LNCaP clone FGC (cell line): ENCODE measurements at regions not wholly inside any gene's neighbourhood (a gene's known extent, or its start where the extent isn't known, plus 50 kb on each side); places are given as distances from the start of the nearest gene placed in this dataset.
"Not testable (repeated sequence)": the region's sequence is repeated elsewhere in the genome, so short reads cannot be mapped to it uniquely, and the experiment has no call there.

ENCODE experiments used
- DNase-seq: peaks from one replicate; pipeline ENCODE4 v3.0.0-alpha.2; 2011; ENCODE audit warnings: low read depth
- H3K4me3 ChIP-seq: 2 replicates; pipeline ENCODE4 v1.5.1; 2011; ENCODE audit warnings: mild to moderate bottlenecking, low read depth, low read length, control low read depth
- TF ChIP-seq, protein P1 (sequence below): IDR thresholded peaks from 2 replicates; pipeline ENCODE4 v1.5.1; 2012; ENCODE audit warnings: mild to moderate bottlenecking; ENCODE audit not compliant: control insufficient read depth, insufficient read depth; ENCODE audit errors: extremely low read depth

DNA sequence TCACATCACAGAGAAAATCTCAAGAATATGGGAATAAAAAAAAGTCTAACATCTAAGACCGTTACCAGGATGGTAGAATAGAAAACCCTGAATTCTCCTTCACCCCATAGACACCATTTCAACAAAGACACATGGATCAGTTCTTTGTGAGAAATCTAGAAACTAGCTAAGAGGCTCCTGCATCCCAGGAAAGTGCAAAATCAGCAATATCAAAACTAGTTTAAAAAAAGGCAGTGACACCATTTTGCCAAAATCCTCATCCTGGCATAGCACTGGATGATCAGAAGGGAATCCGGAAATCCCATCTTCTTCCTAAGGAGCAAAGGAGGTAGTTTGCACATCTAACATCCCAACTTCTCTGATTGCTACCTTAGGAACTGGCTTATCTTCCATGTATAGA, 88.9 kb upstream of the MAGEE2 start:
- TF ChIP-seq, protein P1, sequence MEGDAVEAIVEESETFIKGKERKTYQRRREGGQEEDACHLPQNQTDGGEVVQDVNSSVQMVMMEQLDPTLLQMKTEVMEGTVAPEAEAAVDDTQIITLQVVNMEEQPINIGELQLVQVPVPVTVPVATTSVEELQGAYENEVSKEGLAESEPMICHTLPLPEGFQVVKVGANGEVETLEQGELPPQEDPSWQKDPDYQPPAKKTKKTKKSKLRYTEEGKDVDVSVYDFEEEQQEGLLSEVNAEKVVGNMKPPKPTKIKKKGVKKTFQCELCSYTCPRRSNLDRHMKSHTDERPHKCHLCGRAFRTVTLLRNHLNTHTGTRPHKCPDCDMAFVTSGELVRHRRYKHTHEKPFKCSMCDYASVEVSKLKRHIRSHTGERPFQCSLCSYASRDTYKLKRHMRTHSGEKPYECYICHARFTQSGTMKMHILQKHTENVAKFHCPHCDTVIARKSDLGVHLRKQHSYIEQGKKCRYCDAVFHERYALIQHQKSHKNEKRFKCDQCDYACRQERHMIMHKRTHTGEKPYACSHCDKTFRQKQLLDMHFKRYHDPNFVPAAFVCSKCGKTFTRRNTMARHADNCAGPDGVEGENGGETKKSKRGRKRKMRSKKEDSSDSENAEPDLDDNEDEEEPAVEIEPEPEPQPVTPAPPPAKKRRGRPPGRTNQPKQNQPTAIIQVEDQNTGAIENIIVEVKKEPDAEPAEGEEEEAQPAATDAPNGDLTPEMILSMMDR = no peak
- DNase-seq = no peak
- H3K4me3 ChIP-seq = no peak overlapping the region

DNA sequence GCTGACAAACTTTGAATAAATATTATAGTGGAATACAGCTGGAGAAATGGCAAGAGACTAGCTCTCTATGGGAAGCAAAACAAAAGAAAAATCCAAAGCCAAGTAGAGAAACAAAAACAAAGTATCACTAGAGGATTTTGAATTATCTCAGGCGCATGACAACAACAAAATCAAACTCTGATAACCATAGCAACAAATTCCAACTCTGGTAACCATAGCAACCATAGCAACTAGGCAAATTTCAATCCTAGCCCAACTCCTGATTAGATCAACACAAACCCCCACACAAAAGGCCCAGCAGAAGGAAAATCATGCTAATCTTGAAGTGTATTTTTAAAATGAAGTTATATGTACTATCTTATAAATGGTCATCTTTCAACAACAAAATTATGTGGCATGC, 98.4 kb upstream of the MAGEE2 start:
- no peak for DNase-seq
- no peak overlapping the region for H3K4me3 ChIP-seq
- TF ChIP-seq, protein P1 = no peak

DNA sequence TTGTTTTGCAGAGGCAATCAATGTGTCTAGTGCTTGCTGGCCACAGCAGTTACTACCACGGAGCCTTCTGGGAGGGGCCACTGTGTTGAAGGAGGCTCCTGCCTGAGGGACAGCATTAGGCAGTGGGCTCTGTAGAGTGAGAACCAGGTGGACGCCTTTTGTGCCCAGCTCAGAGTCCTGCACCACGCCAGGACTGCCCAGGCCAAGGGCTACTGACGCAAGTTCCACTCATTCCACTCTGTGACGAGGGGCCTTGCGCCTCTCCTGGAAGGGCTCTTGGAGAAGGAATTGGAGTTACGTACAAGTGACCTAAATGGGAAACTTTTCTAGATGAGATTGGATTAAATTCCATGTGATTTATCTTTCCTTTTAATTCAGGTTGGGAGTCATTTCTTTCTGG, 102.8 kb upstream of the MAGEE2 start:
- TF ChIP-seq, protein P1 = no peak
- no peak for DNase-seq
- no peak overlapping the region for H3K4me3 ChIP-seq

DNA sequence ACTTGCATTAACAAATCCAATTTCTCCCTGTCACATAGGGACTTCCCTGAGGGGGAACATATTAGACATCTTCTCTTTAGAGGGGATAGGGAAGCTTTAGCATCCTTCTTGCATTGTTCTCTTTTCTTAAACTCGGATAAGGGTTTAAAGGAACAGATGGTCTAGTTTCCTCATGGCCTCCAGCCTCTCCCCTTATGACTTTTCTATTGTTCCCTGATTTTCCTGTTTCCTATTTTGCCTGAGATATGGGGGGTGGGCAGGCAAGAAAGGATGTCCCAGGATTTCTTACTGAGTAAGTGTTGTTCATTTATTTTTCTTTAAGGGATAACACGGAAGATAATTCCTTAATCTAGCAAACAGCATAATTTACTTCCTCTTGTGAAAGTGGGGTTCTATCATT, 107.7 kb upstream of the MAGEE2 start:
- DNase-seq = no peak
- no peak overlapping the region for H3K4me3 ChIP-seq
- TF ChIP-seq, protein P1 = no peak

DNA sequence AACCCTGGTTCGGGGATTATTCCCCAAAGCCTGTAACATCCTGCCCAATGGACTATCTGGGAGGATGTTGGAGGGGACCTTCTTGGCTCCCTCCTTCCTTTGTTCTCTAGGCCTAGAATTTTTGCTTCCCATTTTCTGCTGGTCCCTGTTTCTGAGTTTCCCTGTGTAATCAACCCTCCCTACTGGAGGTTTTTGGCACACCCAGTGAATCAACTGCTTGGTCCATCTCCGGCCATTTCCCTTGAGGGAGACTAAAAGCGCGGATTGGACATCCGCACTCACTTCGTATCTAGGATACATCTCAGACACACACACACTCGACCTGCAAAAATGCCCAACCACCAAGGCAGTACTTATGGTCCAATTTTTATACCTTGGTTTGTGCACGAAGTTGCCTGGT, 108.2 kb upstream of the MAGEE2 start:
- no peak overlapping the region for H3K4me3 ChIP-seq
- DNase-seq = no peak
- TF ChIP-seq, protein P1 = no peak

DNA sequence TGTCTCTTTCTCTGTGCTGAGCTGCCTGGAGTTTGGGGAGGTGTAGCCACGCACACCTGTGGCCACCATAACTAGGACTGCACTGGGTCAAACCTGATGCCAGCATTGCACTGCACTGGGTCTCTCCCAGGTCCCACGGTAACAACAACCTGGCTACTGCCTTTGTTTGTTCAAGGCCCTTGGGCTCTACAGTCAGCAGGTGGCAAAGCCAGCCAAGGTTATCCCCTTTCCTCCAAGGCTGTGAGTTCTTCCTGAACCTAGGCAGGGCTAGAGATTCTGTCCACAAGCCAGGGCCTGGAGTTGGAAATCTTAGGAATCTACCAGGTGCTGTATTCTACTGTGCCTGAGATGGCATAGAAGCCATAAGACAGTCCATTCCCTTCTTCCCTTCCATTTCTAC, 126.7 kb upstream of the MAGEE2 start:
- no peak for DNase-seq
- H3K4me3 ChIP-seq = no peak overlapping the region
- TF ChIP-seq, protein P1 = no peak

DNA sequence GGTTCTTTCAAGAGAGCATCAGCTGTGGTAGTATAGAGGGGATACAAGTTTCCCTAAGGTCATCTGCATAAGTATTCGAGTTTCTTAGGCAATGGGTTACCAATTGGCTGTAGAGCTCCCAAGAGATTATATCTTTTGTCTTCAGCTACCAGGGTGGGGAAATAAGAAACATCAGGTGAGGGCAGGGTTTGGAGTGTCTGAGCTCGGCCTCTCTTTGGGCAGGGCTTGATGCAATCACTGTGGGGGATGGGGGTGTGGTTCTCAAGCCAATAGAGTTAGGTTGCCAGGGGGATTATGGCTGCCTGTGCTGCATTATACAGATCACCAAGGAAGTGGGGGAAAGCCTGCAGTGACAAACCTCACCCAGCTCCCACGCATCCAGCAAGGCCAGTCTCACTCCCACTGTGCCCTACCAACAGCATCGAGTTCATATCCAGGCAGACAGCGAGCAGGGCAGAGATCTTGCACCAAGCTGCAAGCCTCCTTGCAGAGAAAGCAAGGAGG, 172.1 kb upstream of the MAGEE2 start:
- DNase-seq = no peak
- TF ChIP-seq, protein P1 = no peak
- no peak overlapping the region for H3K4me3 ChIP-seq

DNA sequence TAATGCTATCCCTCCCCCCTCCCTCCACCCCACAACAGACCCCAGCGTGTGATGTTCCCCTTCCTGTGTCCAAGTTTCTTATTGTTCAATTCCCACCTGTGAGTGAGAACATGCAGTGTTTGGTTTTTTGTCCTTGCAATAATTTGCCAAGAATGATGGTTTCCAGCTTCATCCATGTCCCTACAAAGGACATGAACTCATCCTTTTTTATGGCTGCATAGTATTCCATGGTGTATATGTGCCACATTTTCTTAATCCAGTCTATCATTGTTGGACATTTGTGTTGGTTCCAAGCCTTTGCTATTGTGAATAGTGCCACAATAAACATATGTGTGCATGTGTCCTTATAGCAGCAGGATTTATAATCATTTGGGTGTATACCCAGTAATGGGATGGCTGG, 176.3 kb upstream of the MAGEE2 start:
- not testable (repeated sequence) for H3K4me3 ChIP-seq, DNase-seq
